GM23338 (cell line): ENCODE measurements at regions not wholly inside any gene's neighbourhood (a gene's known extent, or its start where the extent isn't known, plus 50 kb on each side); places are given as distances from the start of the nearest gene placed in this dataset.

Experiments used
- CTCF ChIP-seq, 2 experiments: fragments of 200-600 bp in 1 of 2; sonication (generic) in 1 of 2; conservative IDR thresholded peaks; 2 replicates each; pipeline versions ENCODE4 v1.5.1 to v1.6.1; 2016 to 2017; ENCODE audit warnings: antibody characterized with exemption in 2 of 2, low read depth in 2 of 2, mild to moderate bottlenecking in 2 of 2, moderate library complexity in 1 of 2
- REST ChIP-seq: IDR thresholded peaks from one replicate; pipeline ENCODE4 v1.6.1; 2018; ENCODE audit warnings: antibody characterized with exemption; ENCODE audit not compliant: unreplicated experiment
- ZNF462 ChIP-seq: fragments of 250-450 bp; sonication (Bioruptor Pico); IDR thresholded peaks from 2 replicates; pipeline ENCODE4 v1.5.0; 2020; ENCODE audit warnings: mild to moderate bottlenecking, moderate library complexity

GRCh38 chr20:24724982-24725533, 224.0 kb upstream of the CST7 start (continued):
- TF ChIP-seq ZNF462 (CRISPR knock-in tag) (no peak), CTCF (conservative IDR thresholded peaks at IDR 0.05; ENCODE audit: low read depth in 2 of 2) (no peak), REST (no peak)
